Duodenal mucosa (tissue), 2 donors: ENCODE measurements at regions not wholly inside any gene's neighbourhood (a gene's known extent, or its start where the extent isn't known, plus 50 kb on each side); places are given as distances from the start of the nearest gene placed in this dataset.
"Not testable (repeated sequence)": the region's sequence is repeated elsewhere in the genome, so short reads cannot be mapped to it uniquely, and the experiment has no call there.

Experiments
- H3K27ac ChIP-seq: one replicate; pipeline ENCODE4 v1.7.0; 2013; ENCODE audit warnings: low read depth, low read length
- H3K27me3 ChIP-seq, 2 donors: one replicate each; pipeline ENCODE4 v1.7.0; 2013; ENCODE audit warnings: low read length in 2 of 2, control low read depth in 1 of 2; ENCODE audit not compliant: insufficient read depth in 2 of 2, control insufficient read depth in 1 of 2
- H3K36me3 ChIP-seq, 2 donors: one replicate each; pipeline ENCODE4 v1.7.0; 2013; ENCODE audit warnings: low read length in 2 of 2, control low read depth in 1 of 2; ENCODE audit not compliant: insufficient read depth in 2 of 2, control insufficient read depth in 1 of 2
- H3K4me1 ChIP-seq, 2 donors: one replicate each; pipeline ENCODE4 v1.7.0; 2013; ENCODE audit warnings: low read length in 2 of 2, control low read depth in 1 of 2; ENCODE audit not compliant: insufficient read depth in 2 of 2, control insufficient read depth in 1 of 2
- H3K4me3 ChIP-seq, 2 donors: one replicate each; pipeline ENCODE4 v1.7.0; 2013; ENCODE audit warnings: low read length in 2 of 2, low read depth in 1 of 2
- H3K9ac ChIP-seq, 2 donors: one replicate each; pipeline ENCODE4 v1.7.0; 2013; ENCODE audit warnings: low read length in 2 of 2, low read depth in 1 of 2
- H3K9me3 ChIP-seq, 2 donors: one replicate each; pipeline ENCODE4 v1.7.0; 2013; ENCODE audit warnings: low read length in 2 of 2, control low read depth in 1 of 2; ENCODE audit not compliant: control insufficient read depth in 1 of 2

- Histone ChIP-seq H3K4me1 (peaks cover 0 to 4% of the 10 kb centered on the region in 2 donors), H3K27me3 (peaks cover 0 to 5% of the 10 kb centered on the region in 2 donors), H3K36me3 (no peaks in the 10 kb centered on the region), H3K27ac (no peak overlapping the region), H3K4me3 (no peak overlapping the region), H3K9me3 (no peaks in the 10 kb centered on the region), H3K9ac (no peak overlapping the region)
Observed at GRCh38 chr20:51169813-51170212, 146.9 kb upstream of the KCNG1 start.

- H3K27me3 ChIP-seq, H3K9ac ChIP-seq, H3K27ac ChIP-seq, H3K4me3 ChIP-seq, H3K9me3 ChIP-seq, H3K36me3 ChIP-seq: not testable (repeated sequence)
- peaks cover 5 to 12% of the 10 kb centered on the region in 2 donors for H3K4me1 ChIP-seq
Observed at GRCh38 chr20:51167911-51168310, 145.0 kb upstream of the KCNG1 start.

GRCh38 chr20:51166489-51166888, 143.6 kb upstream of the KCNG1 start:
- no peak overlapping the region for H3K9ac ChIP-seq
- peaks cover 5 to 12% of the 10 kb centered on the region in 2 donors for H3K4me1 ChIP-seq
- H3K4me3 ChIP-seq, result no peak overlapping the region
- no peaks in the 10 kb centered on the region for H3K9me3 ChIP-seq
- H3K27me3 ChIP-seq, result peaks cover 0 to 8% of the 10 kb centered on the region in 2 donors
- no peaks in the 10 kb centered on the region for H3K36me3 ChIP-seq
- H3K27ac ChIP-seq, result no peak overlapping the region

- no peak overlapping the region for H3K9ac ChIP-seq
- peaks cover 11 to 13% of the 10 kb centered on the region in 2 donors for H3K27me3 ChIP-seq
- no peak overlapping the region for H3K4me3 ChIP-seq
- no peak overlapping the region for H3K27ac ChIP-seq
- no peaks in the 10 kb centered on the region for H3K36me3 ChIP-seq
- H3K4me1 ChIP-seq, result peaks cover 5 to 12% of the 10 kb centered on the region in 2 donors
- no peaks in the 10 kb centered on the region for H3K9me3 ChIP-seq
Observed at GRCh38 chr20:51165131-51165530, 142.2 kb upstream of the KCNG1 start.

GRCh38 chr20:51164731-51165130, 141.8 kb upstream of the KCNG1 start:
- Histone ChIP-seq H3K9ac (no peak overlapping the region), H3K36me3 (no peaks in the 10 kb centered on the region), H3K27me3 (peaks cover 15 to 17% of the 10 kb centered on the region in 2 donors), H3K9me3 (no peaks in the 10 kb centered on the region), H3K27ac (no peak overlapping the region), H3K4me1 (peaks cover 5 to 12% of the 10 kb centered on the region in 2 donors), H3K4me3 (no peak overlapping the region)

- H3K36me3 ChIP-seq, result no peaks in the 10 kb centered on the region
- peaks cover 12 to 23% of the 10 kb centered on the region in 2 donors for H3K27me3 ChIP-seq
- H3K4me1 ChIP-seq, result peaks cover 5 to 12% of the 10 kb centered on the region in 2 donors
- no peak overlapping the region for H3K9ac ChIP-seq
- no peak overlapping the region for H3K4me3 ChIP-seq
- no peaks in the 10 kb centered on the region for H3K9me3 ChIP-seq
- H3K27ac ChIP-seq, result no peak overlapping the region
Observed at GRCh38 chr20:51163996-51164600, 141.2 kb upstream of the KCNG1 start.

GRCh38 chr20:51162015-51162414, 139.1 kb upstream of the KCNG1 start:
- H3K36me3 ChIP-seq, result no peaks in the 10 kb centered on the region
- no peak overlapping the region for H3K27ac ChIP-seq
- no peak overlapping the region for H3K4me3 ChIP-seq
- H3K27me3 ChIP-seq, result peaks cover 25 to 32% of the 10 kb centered on the region in 2 donors
- peaks cover 5 to 12% of the 10 kb centered on the region in 2 donors for H3K4me1 ChIP-seq
- H3K9ac ChIP-seq, result no peak overlapping the region
- no peaks in the 10 kb centered on the region for H3K9me3 ChIP-seq

GRCh38 chr20:51160821-51161220, 137.9 kb upstream of the KCNG1 start:
- H3K27me3 ChIP-seq, result peaks cover 31 to 32% of the 10 kb centered on the region in 2 donors
- H3K9ac ChIP-seq, result no peak overlapping the region

GRCh38 chr20:51159981-51160380, 137.1 kb upstream of the KCNG1 start:
- Histone ChIP-seq H3K27ac (no peak overlapping the region), H3K9ac (no peak overlapping the region), H3K9me3 (no peaks in the 10 kb centered on the region), H3K36me3 (no peaks in the 10 kb centered on the region), H3K4me1 (peaks cover 5 to 10% of the 10 kb centered on the region in 2 donors), H3K4me3 (no peak overlapping the region), H3K27me3 (peaks cover 32 to 34% of the 10 kb centered on the region in 2 donors)

More at GRCh38 chr20:51160821-51161220, 137.9 kb upstream of the KCNG1 start:
- no peaks in the 10 kb centered on the region for H3K9me3 ChIP-seq
- H3K27ac ChIP-seq, result no peak overlapping the region
- H3K4me3 ChIP-seq, result no peak overlapping the region
- peaks cover 5 to 12% of the 10 kb centered on the region in 2 donors for H3K4me1 ChIP-seq
- H3K36me3 ChIP-seq, result no peaks in the 10 kb centered on the region

- Histone ChIP-seq H3K9me3 (no peaks in the 10 kb centered on the region), H3K27me3 (peaks cover 32 to 40% of the 10 kb centered on the region in 2 donors), H3K27ac (no peak overlapping the region), H3K9ac (no peak overlapping the region), H3K4me3 (no peak overlapping the region), H3K36me3 (no peaks in the 10 kb centered on the region), H3K4me1 (peaks cover under 1 to 3% of the 10 kb centered on the region in 2 donors)
Observed at GRCh38 chr20:51159303-51159702, 136.4 kb upstream of the KCNG1 start.
